Spleen (tissue), 7 donors: ENCODE measurements at regions not wholly inside any gene's neighbourhood (a gene's known extent, or its start where the extent isn't known, plus 50 kb on each side); places are given as distances from the start of the nearest gene placed in this dataset.

Experiments used
- CTCF ChIP-seq, 11 experiments: fragments of 200-600 bp in 7 of 11; fragments of 450-650 bp in 4 of 11; sonication (generic) in 4 of 11; IDR thresholded peaks in 8 of 11; conservative IDR thresholded peaks in 3 of 11; 1 replicate in 7 of 11; 2 replicates in 4 of 11; pipeline versions ENCODE4 v1.4.0 to v1.8.0; 2016 to 2021; ENCODE audit warnings: antibody characterized with exemption in 11 of 11, inconsistent platforms in 4 of 11, mild to moderate bottlenecking in 1 of 11
- POLR2A ChIP-seq, 3 donors: fragments of 450-650 bp; IDR thresholded peaks; one replicate each; pipeline ENCODE4 v1.5.1; 2017; ENCODE audit warnings: antibody characterized with exemption in 3 of 3, mild to moderate bottlenecking in 1 of 3
- POLR2AphosphoS5 ChIP-seq, 3 donors: sonication (generic); formaldehyde crosslinking; IDR thresholded peaks; one replicate each; pipeline ENCODE4 v1.5.1; 2017; ENCODE audit warnings: antibody characterized with exemption in 3 of 3
- donor health status: DM: no; HTN: no; CAD: no; lungs with moderate emphysema.
- donor health status: DM: no; HTN: no; CAD: no.
- donor health status: DM: no; HTN: no; CAD: no.

- TF ChIP-seq CTCF (IDR thresholded peaks at IDR 0.05 in 8 of 11, conservative IDR thresholded peaks at IDR 0.05 in 3 of 11): no peak
- TF ChIP-seq POLR2AphosphoS5 (IDR thresholded peaks at IDR 0.05): no peak
- no peak for TF ChIP-seq POLR2A (IDR thresholded peaks at IDR 0.05)
Measured at GRCh38 chr5:105448271-105448670, 1885.7 kb upstream of the NUDT12 start.
